Suprapubic skin (tissue), 4 donors: ENCODE measurements at regions not wholly inside any gene's neighbourhood (a gene's known extent, or its start where the extent isn't known, plus 50 kb on each side); places are given as distances from the start of the nearest gene placed in this dataset.
A peak's percentile ranks its signal among the peaks of the same experiment; 100 is the strongest.

Experiments used
- DNase-seq, 2 donors: peaks; one replicate each; pipeline ENCODE4 v3.0.0-alpha.2; 2019; ENCODE audit warnings: low spot score in 2 of 2
- H3K27ac ChIP-seq: fragments of 200-600 bp; sonication (generic); one replicate; pipeline ENCODE4 v1.5.1; 2019
- H3K27me3 ChIP-seq: fragments of 200-600 bp; sonication (generic); one replicate; pipeline ENCODE4 v1.5.1; 2019
- H3K36me3 ChIP-seq: fragments of 200-600 bp; sonication (generic); one replicate; pipeline ENCODE4 v1.5.1; 2019
- H3K4me1 ChIP-seq: fragments of 200-600 bp; sonication (generic); one replicate; pipeline ENCODE4 v1.5.1; 2019
- H3K4me3 ChIP-seq: fragments of 200-600 bp; sonication (generic); one replicate; pipeline ENCODE4 v1.5.1; 2019; ENCODE audit warnings: mild to moderate bottlenecking
- H3K9me3 ChIP-seq: fragments of 200-600 bp; sonication (generic); one replicate; pipeline ENCODE4 v1.5.1; 2019
- CTCF ChIP-seq, 2 donors: fragments of 200-600 bp in 1 of 2; fragments of 450-650 bp in 1 of 2; sonication (generic) in 1 of 2; IDR thresholded peaks; one replicate each; pipeline ENCODE4 v1.5.1; 2016 to 2019; ENCODE audit warnings: antibody characterized with exemption in 2 of 2, mild to moderate bottlenecking in 1 of 2, moderate library complexity in 1 of 2
- EP300 ChIP-seq: sonication (generic); formaldehyde crosslinking; IDR thresholded peaks from one replicate; pipeline ENCODE4 v1.6.1; 2017; ENCODE audit warnings: antibody characterized with exemption
- POLR2A ChIP-seq, 2 donors: fragments of 450-650 bp; IDR thresholded peaks; one replicate each; pipeline ENCODE4 v1.6.1; 2017; ENCODE audit warnings: antibody characterized with exemption in 2 of 2, mild to moderate bottlenecking in 2 of 2, moderate library complexity in 2 of 2
- POLR2AphosphoS5 ChIP-seq, 3 donors: sonication (generic); formaldehyde crosslinking; IDR thresholded peaks; one replicate each; pipeline ENCODE4 v1.6.1; 2017; ENCODE audit warnings: antibody characterized with exemption in 3 of 3
- WGBS: methylation state at CpG from one replicate; pipeline ENCODE4 v1.1.5; 2018; 5-methylcytosine and 5-hydroxymethylcytosine counted together

- H3K36me3 ChIP-seq = no peaks in the 10 kb centered on the region
- H3K4me3 ChIP-seq = no peak overlapping the region
- no peaks in the 10 kb centered on the region for H3K27me3 ChIP-seq
- H3K27ac ChIP-seq = no peak overlapping the region
- peak; percentile 55 to 68 for DNase-seq
- WGBS = 53% methylated on average over 10 of the region's 12 CpGs
- H3K9me3 ChIP-seq = no peaks in the 10 kb centered on the region
- TF ChIP-seq POLR2AphosphoS5 (IDR thresholded peaks at IDR 0.05) = no peak
- no peak for TF ChIP-seq EP300
- no peak for TF ChIP-seq CTCF (IDR thresholded peaks at IDR 0.05)
- no peak for TF ChIP-seq POLR2A (IDR thresholded peaks at IDR 0.05)
- no peaks in the 10 kb centered on the region for H3K4me1 ChIP-seq
Observed at GRCh38 chrX:69070949-69071650, 94.2 kb downstream of the PJA1 start.

- no peak overlapping the region for H3K27ac ChIP-seq
- no peaks in the 10 kb centered on the region for H3K9me3 ChIP-seq
- no peaks in the 10 kb centered on the region for H3K36me3 ChIP-seq
- no peak overlapping the region for H3K4me3 ChIP-seq
- peak; percentile 8 to 34 for DNase-seq
- 88% methylated on average over 3 of the region's 3 CpGs for WGBS
- H3K4me1 ChIP-seq = no peaks in the 10 kb centered on the region
- TF ChIP-seq POLR2AphosphoS5 (IDR thresholded peaks at IDR 0.05) = no peak
- TF ChIP-seq EP300 = no peak
- no peak for TF ChIP-seq POLR2A (IDR thresholded peaks at IDR 0.05)
- TF ChIP-seq CTCF (IDR thresholded peaks at IDR 0.05) = no peak
- no peaks in the 10 kb centered on the region for H3K27me3 ChIP-seq
Observed at GRCh38 chrX:69069876-69070275, 95.4 kb downstream of the PJA1 start.

DNA sequence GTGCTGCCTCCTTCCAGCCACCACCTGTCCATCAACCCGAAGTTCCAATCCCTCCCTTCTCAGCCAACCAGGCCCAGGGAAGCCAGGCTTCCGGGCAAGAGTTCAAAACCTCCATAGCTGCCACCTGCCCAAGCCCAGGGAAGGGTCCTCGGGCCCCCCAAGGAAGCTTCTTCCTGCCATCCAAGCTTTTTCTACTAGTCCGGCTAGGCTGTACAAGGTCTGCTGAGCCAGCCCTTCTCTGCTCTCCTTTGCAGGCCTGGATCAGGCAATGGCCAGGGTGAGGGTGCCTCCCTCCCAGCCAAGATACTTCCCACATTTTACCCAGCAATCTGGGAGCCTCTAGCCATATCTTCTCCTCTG, 96.2 kb downstream of the PJA1 start:
- H3K4me1 ChIP-seq = no peaks in the 10 kb centered on the region
- no peak overlapping the region for H3K4me3 ChIP-seq
- H3K27me3 ChIP-seq = no peaks in the 10 kb centered on the region
- TF ChIP-seq POLR2AphosphoS5 (IDR thresholded peaks at IDR 0.05) (no peak), CTCF (IDR thresholded peaks at IDR 0.05) (no peak), POLR2A (IDR thresholded peaks at IDR 0.05) (no peak), EP300 (no peak)
- 90% methylated on average over 4 of the region's 4 CpGs for WGBS
- H3K36me3 ChIP-seq = no peaks in the 10 kb centered on the region
- H3K27ac ChIP-seq = no peak overlapping the region
- H3K9me3 ChIP-seq = no peaks in the 10 kb centered on the region
- peak; percentile 23 to 25 for DNase-seq

DNA sequence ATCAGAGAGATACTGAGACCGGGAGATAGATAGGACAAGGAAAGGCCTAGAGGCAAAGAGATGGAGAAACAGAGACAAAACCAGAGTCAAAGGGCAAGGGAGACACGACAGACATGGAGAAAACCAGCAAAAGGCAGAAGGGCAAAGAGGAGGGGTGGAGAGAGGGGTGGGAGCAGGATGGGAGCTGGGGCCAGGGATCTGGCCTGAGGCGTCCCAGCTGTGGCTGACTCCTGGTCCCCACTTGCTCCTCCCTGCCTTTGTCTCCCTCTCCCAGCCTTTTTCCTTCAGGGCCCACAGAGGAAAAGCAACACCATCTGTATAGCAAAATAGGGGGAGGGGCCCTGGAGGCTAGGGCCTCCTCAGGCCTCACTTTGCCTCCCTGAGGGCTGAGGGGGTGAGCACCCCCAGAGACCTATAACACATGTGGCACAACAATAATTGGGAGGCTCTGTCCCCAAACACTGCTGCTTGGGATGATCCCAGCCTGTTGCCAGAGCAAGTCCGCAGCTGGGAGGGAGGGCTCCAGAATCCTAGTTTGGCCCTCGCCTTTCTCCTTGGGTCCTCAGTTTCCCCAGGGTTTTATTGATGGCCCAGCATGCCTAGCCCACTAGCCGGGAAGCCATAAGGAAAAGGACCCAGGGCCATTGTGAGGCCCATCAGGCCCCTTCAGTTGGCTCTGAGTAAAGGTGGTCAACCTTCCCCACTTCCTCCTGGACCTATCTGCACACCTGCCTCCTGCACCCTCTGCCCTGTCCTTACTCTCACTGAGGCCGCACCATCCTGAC, 96.8 kb downstream of the PJA1 start:
- peak; percentile 33 to 40 for DNase-seq
- Histone ChIP-seq H3K27ac (no peak overlapping the region), H3K9me3 (no peaks in the 10 kb centered on the region), H3K27me3 (no peaks in the 10 kb centered on the region), H3K4me1 (no peaks in the 10 kb centered on the region), H3K4me3 (no peak overlapping the region), H3K36me3 (no peaks in the 10 kb centered on the region)
- no peak for TF ChIP-seq POLR2A (IDR thresholded peaks at IDR 0.05)
- TF ChIP-seq EP300 = no peak
- TF ChIP-seq POLR2AphosphoS5 (IDR thresholded peaks at IDR 0.05) = no peak
- no peak for TF ChIP-seq CTCF (IDR thresholded peaks at IDR 0.05)
- WGBS = 90% methylated on average over 7 of the region's 7 CpGs

- Histone ChIP-seq H3K4me3 (no peak overlapping the region), H3K27ac (no peak overlapping the region), H3K9me3 (no peaks in the 10 kb centered on the region), H3K27me3 (no peaks in the 10 kb centered on the region), H3K4me1 (no peaks in the 10 kb centered on the region), H3K36me3 (no peaks in the 10 kb centered on the region)
- WGBS = 58% methylated on average over 2 of the region's 2 CpGs
- DNase-seq = peak; percentile 4 to 29
- TF ChIP-seq POLR2AphosphoS5 (IDR thresholded peaks at IDR 0.05) (no peak), EP300 (no peak), POLR2A (IDR thresholded peaks at IDR 0.05) (no peak), CTCF (IDR thresholded peaks at IDR 0.05) (no peak)
Observed at GRCh38 chrX:69067841-69068240, 97.4 kb downstream of the PJA1 start.
